Stimulated activated effector memory CD8-positive, alpha-beta T cell treated with anti-CD3 and anti-CD28 coated beads, Interleukin-12 subunit alpha, Interleukin-12 subunit beta, amount 100 ng/mL, for 72 hours (primary cell): ENCODE measurements at regions not wholly inside any gene's neighbourhood (a gene's known extent, or its start where the extent isn't known, plus 50 kb on each side); places are given as distances from the start of the nearest gene placed in this dataset.
A peak's percentile ranks its signal among the peaks of the same experiment; 100 is the strongest.
"Not testable (repeated sequence)": the region's sequence is repeated elsewhere in the genome, so short reads cannot be mapped to it uniquely, and the experiment has no call there.

Experiments
- ATAC-seq: fragments of 150-1000 bp; cut with Tn5 transposase; 2 replicates; pipeline ENCODE4 v1.10.0; 2021
- DNase-seq, 2 donors: peaks; one replicate each; pipeline ENCODE4 v3.0.0; 2021 to 2022; ENCODE audit warnings: low spot score in 2 of 2
- H3K27ac Mint-ChIP-seq: one replicate; pipeline ENCODE4 v1.8.0; 2022; ENCODE audit warnings: mild to moderate bottlenecking, mixed read lengths
- H3K36me3 Mint-ChIP-seq: one replicate; pipeline ENCODE4 v1.8.0; 2022; ENCODE audit warnings: mild to moderate bottlenecking, mixed read lengths
- H3K4me1 Mint-ChIP-seq: one replicate; pipeline ENCODE4 v1.8.0; 2022; ENCODE audit warnings: mixed read lengths
- H3K4me3 Mint-ChIP-seq: one replicate; pipeline ENCODE4 v1.8.0; 2022; ENCODE audit warnings: mild to moderate bottlenecking, mixed read lengths
- H3K9me3 Mint-ChIP-seq: one replicate; pipeline ENCODE4 v1.8.0; 2022; ENCODE audit warnings: mixed read lengths

- no peak overlapping the region for H3K27ac Mint-ChIP-seq
- H3K36me3 Mint-ChIP-seq, result no peaks in the 10 kb centered on the region
- H3K9me3 Mint-ChIP-seq, result no peaks in the 10 kb centered on the region
- DNase-seq (peak in 1 of 2 donors; percentile 35), ATAC-seq (no peak)
- no peaks in the 10 kb centered on the region for H3K4me1 Mint-ChIP-seq
- H3K4me3 Mint-ChIP-seq, result no peak overlapping the region
These were observed 164.6 kb downstream of the GOLGA6L4 start for GRCh38 chr15:84400017-84400740.

DNA sequence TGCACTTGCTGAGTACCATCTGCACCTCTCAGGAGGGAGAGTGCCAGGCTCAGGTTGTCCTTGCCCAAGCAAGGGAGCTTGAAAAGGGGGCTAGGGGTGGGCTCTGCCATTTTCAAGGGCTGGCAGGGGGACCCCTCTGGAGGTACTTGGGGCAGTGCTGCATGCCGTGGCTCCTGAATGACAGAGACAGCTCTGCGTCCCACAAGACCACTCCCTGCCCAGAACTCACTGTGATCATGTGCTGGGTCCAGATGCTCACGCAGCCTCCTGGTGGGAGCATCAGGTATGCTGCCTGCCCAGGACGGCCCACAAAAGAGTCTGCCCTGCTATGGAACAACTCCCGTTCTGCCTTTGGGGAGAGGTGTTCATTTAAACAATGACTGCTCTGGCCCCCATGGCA, 165.2 kb downstream of the GOLGA6L4 start:
- ATAC-seq (no peak), DNase-seq (no peak)
- Mint-ChIP-seq H3K4me3 (no peak overlapping the region), H3K27ac (no peak overlapping the region), H3K4me1 (no peaks in the 10 kb centered on the region), H3K9me3 (no peaks in the 10 kb centered on the region), H3K36me3 (no peaks in the 10 kb centered on the region)

- H3K9me3 Mint-ChIP-seq, ATAC-seq, H3K36me3 Mint-ChIP-seq, H3K4me3 Mint-ChIP-seq, H3K4me1 Mint-ChIP-seq, H3K27ac Mint-ChIP-seq: not testable (repeated sequence)
- DNase-seq, result peak in 1 of 2 donors; percentile 32
These were observed 165.9 kb downstream of the GOLGA6L4 start for GRCh38 chr15:84401461-84401860.

DNA sequence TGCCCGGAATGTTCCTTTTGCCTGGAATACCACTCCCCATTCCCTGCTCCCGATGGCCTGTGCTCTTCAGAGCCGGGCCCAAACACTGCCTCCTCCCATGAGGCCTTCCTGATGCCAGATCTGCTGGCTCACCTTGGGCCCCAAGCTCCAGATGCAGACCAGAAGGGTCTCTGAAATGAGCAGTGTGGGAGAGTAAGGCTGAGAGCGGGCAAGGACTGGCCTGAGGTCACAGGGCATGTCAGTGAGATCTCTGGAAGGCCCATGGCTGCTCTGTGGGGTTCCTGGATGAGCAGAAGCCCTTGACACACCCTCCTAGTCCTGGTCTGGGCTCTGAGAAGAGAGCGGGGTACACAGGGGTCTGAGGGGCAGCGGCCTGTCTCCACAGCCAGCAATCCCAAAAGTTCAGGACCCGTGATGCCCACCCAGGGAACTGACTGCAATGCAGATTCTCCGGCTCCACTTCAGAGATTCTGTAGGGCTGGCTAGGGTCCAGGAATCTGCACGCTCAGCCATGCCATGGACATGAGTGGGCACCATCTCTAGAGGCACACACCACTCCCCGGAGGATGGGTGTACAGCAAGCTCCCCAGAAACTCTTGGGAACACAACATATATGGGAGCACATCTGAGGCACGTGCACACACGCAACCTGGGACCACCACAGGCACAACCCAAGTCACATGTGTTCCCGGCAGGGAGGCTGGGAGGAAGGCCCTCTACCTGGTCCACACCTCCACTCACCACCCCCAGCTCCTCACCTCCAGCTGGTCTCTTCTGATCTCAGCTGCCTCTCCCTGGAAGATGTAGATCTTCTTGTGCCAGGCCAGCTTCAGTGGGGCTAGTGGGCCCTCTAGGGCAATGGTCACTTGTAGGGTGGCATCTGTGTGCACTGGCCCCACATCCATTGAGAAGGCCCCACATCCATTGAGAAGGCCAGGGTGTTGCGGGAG, 166.6 kb downstream of the GOLGA6L4 start:
- not testable (repeated sequence) for H3K9me3 Mint-ChIP-seq, H3K36me3 Mint-ChIP-seq, ATAC-seq, H3K4me3 Mint-ChIP-seq, H3K27ac Mint-ChIP-seq, H3K4me1 Mint-ChIP-seq
- DNase-seq, result peak in 1 of 2 donors; percentile 35

DNA sequence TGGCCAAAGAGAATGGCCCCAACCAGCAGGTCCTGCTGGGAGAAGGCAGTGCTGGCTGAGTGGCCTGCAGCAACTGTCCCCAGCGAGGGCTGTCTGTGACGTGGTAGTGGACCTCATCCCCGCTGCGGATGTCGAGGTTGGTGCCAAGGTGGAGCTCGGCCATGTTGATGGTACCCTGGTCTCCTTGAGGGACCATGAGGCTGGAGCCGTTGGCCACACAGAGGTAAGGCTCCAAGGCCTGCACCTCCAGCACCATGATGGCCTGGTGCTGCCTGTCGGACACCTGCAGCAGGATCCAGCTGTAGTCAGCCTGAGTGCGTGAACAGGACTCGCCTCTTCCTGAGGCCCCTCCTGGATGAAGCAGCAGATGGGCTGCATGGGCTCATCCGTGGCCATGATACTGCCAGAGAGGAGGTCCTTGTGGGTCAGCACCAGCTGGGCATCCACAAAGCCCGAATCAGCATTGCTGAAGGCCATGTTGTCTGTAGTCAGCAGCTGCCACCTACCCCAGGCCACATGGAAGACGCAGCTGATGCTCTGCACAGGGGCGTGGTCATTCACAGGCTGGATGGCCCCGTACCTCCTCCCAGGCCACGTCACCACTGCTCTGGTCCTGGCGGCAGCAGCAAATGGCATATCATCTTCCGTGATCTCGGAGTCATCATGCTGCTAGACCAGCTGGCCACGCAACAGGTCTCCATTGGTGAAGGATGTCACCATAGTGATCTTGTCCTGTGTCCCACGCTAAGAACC, 167.5 kb downstream of the GOLGA6L4 start:
- H3K27ac Mint-ChIP-seq, result no peak overlapping the region
- H3K9me3 Mint-ChIP-seq, result no peaks in the 10 kb centered on the region
- H3K36me3 Mint-ChIP-seq, result no peaks in the 10 kb centered on the region
- no peaks in the 10 kb centered on the region for H3K4me1 Mint-ChIP-seq
- DNase-seq, result peak in 1 of 2 donors; percentile 34
- no peak for ATAC-seq
- no peak overlapping the region for H3K4me3 Mint-ChIP-seq

- ATAC-seq, H3K4me1 Mint-ChIP-seq, H3K4me3 Mint-ChIP-seq, H3K36me3 Mint-ChIP-seq, H3K27ac Mint-ChIP-seq, DNase-seq, H3K9me3 Mint-ChIP-seq: not testable (repeated sequence)
These were observed 173.8 kb downstream of the GOLGA6L4 start for GRCh38 chr15:84409357-84409756.

- H3K4me3 Mint-ChIP-seq, H3K27ac Mint-ChIP-seq, H3K9me3 Mint-ChIP-seq, H3K36me3 Mint-ChIP-seq, ATAC-seq, H3K4me1 Mint-ChIP-seq: not testable (repeated sequence)
- peak in 1 of 2 donors; percentile 42 for DNase-seq
These were observed 179.2 kb upstream of the ZSCAN2 start for GRCh38 chr15:84421513-84422181.

- not testable (repeated sequence) for DNase-seq, H3K36me3 Mint-ChIP-seq, H3K27ac Mint-ChIP-seq, H3K9me3 Mint-ChIP-seq, H3K4me1 Mint-ChIP-seq, H3K4me3 Mint-ChIP-seq, ATAC-seq
These were observed 175.5 kb upstream of the ZSCAN2 start for GRCh38 chr15:84425327-84425726.

- ATAC-seq, H3K4me1 Mint-ChIP-seq, H3K9me3 Mint-ChIP-seq, H3K4me3 Mint-ChIP-seq, H3K27ac Mint-ChIP-seq, H3K36me3 Mint-ChIP-seq, DNase-seq: not testable (repeated sequence)
These were observed 127.4 kb upstream of the ZSCAN2 start for GRCh38 chr15:84473305-84473877.

GRCh38 chr15:84476364-84477033, 124.3 kb upstream of the ZSCAN2 start:
- H3K4me3 Mint-ChIP-seq, H3K4me1 Mint-ChIP-seq, DNase-seq, H3K36me3 Mint-ChIP-seq, ATAC-seq, H3K9me3 Mint-ChIP-seq, H3K27ac Mint-ChIP-seq: not testable (repeated sequence)

DNA sequence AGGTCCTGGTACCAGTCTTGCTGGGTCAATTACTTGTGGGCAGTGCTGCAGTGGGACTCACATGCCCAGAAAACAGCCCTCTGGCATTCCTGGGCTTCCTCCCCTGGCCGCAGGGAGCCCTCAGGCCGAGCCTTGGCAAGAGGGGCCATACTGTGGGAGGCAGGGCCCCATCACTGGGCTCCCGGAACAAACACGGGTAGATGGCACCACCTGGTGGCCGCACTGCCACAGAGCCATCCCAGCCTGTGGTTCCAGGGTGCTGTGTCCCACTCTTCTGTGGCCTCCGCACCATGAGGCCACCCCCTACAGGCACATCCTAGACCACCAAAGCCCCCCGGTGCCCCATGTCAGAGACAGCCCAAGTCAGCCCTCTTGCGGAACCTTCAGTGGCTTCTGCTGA, 123.3 kb upstream of the ZSCAN2 start:
- peak; percentile 88 for ATAC-seq
- H3K4me1 Mint-ChIP-seq, H3K27ac Mint-ChIP-seq, DNase-seq, H3K9me3 Mint-ChIP-seq, H3K4me3 Mint-ChIP-seq, H3K36me3 Mint-ChIP-seq: not testable (repeated sequence)

GRCh38 chr15:84480174-84480681, 120.6 kb upstream of the ZSCAN2 start:
- not testable (repeated sequence) for H3K27ac Mint-ChIP-seq, DNase-seq, H3K4me1 Mint-ChIP-seq, H3K36me3 Mint-ChIP-seq, H3K4me3 Mint-ChIP-seq, H3K9me3 Mint-ChIP-seq, ATAC-seq

DNA sequence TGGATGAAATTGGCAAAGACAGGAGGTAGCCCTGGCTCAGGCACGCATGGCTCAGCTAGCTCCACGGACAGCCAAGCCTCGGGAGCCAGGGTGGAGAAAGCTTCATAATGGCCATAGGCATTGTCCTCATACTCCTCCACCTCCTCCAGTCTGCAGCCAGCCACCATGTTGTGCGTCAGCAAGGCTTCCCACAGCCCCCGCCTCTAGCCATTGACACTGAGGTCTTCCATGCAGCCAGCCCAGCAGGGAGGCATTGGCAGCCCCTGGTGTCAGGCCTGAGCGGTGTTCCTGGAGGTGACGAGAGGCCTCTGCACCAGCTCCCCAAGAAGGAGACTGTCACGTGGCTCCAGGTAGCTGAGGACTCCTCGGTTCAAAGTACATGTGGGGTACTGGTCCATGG, 117.0 kb upstream of the ZSCAN2 start:
- H3K27ac Mint-ChIP-seq, H3K9me3 Mint-ChIP-seq, H3K4me3 Mint-ChIP-seq, ATAC-seq, H3K36me3 Mint-ChIP-seq, DNase-seq, H3K4me1 Mint-ChIP-seq: not testable (repeated sequence)
